Activated CD4-positive, alpha-beta memory T cell treated with anti-CD3 and anti-CD28 coated beads, Interleukin-2, amount 10 ng/mL, durations not matched to agents 7 days and 5 days (primary cell): ENCODE measurements at regions not wholly inside any gene's neighbourhood (a gene's known extent, or its start where the extent isn't known, plus 50 kb on each side); places are given as distances from the start of the nearest gene placed in this dataset.
"Not testable (repeated sequence)": the region's sequence is repeated elsewhere in the genome, so short reads cannot be mapped to it uniquely, and the experiment has no call there.

Experiments used
- CTCF ChIA-PET: fragments of 350-600 bp; sonication (Branson Sonifier 250); formaldehyde crosslinking; loops from one replicate; lab custom pipeline; 2021; ENCODE audit warnings: antibody characterized with exemption, inconsistent platforms; lab: Charles Lee
- POLR2A ChIA-PET: fragments of 350-600 bp; sonication (Branson Sonifier 250); formaldehyde crosslinking; loops from one replicate; lab custom pipeline; 2021; ENCODE audit warnings: antibody characterized with exemption; lab: Charles Lee
- DNase-seq: peaks from one replicate; pipeline ENCODE4 v3.0.0-alpha.2; 2020
- H3K27ac Mint-ChIP-seq: one replicate; pipeline ENCODE4 v1.8.0; 2021; ENCODE audit warnings: mild to moderate bottlenecking, mixed read lengths
- H3K27me3 Mint-ChIP-seq: one replicate; pipeline ENCODE4 v1.8.0; 2021; ENCODE audit warnings: mixed read lengths
- H3K36me3 Mint-ChIP-seq: one replicate; pipeline ENCODE4 v1.8.0; 2021; ENCODE audit warnings: low read depth, mixed read lengths
- H3K4me1 Mint-ChIP-seq: one replicate; pipeline ENCODE4 v1.8.0; 2021; ENCODE audit warnings: mixed read lengths
- H3K4me3 Mint-ChIP-seq: one replicate; pipeline ENCODE4 v1.8.0; 2021; ENCODE audit warnings: mild to moderate bottlenecking, mixed read lengths
- H3K9me3 Mint-ChIP-seq: one replicate; pipeline ENCODE4 v1.8.0; 2021; ENCODE audit warnings: mixed read lengths

GRCh38 chr7:80997841-80998240 is 79.0 kb upstream of the SEMA3C start:
- no peak for DNase-seq
- H3K27me3 Mint-ChIP-seq, result no peaks in the 10 kb centered on the region
- H3K9me3 Mint-ChIP-seq, result peaks cover 9% of the 10 kb centered on the region
- no peak overlapping the region for H3K27ac Mint-ChIP-seq
- ChIA-PET CTCF (no interaction called here), POLR2A (no interaction called here)
- no peak overlapping the region for H3K4me3 Mint-ChIP-seq
- no peaks in the 10 kb centered on the region for H3K4me1 Mint-ChIP-seq
- H3K36me3 Mint-ChIP-seq, result no peaks in the 10 kb centered on the region

- H3K9me3 Mint-ChIP-seq, CTCF ChIA-PET, H3K4me3 Mint-ChIP-seq, DNase-seq, H3K27me3 Mint-ChIP-seq, H3K36me3 Mint-ChIP-seq, H3K4me1 Mint-ChIP-seq, H3K27ac Mint-ChIP-seq, POLR2A ChIA-PET: not testable (repeated sequence)
Measured at GRCh38 chr7:80996236-80996635, 77.4 kb upstream of the SEMA3C start.

GRCh38 chr7:80991654-80992053 is 72.8 kb upstream of the SEMA3C start:
- Mint-ChIP-seq H3K36me3 (no peaks in the 10 kb centered on the region), H3K9me3 (peaks cover 10% of the 10 kb centered on the region), H3K4me1 (no peaks in the 10 kb centered on the region), H3K4me3 (no peak overlapping the region), H3K27me3 (no peaks in the 10 kb centered on the region), H3K27ac (no peak overlapping the region)
- no peak for DNase-seq
- POLR2A ChIA-PET, result no interaction called here
- CTCF ChIA-PET, result no interaction called here

GRCh38 chr7:80984619-80985018 is 65.8 kb upstream of the SEMA3C start:
- H3K4me3 Mint-ChIP-seq, result no peak overlapping the region
- ChIA-PET CTCF (no interaction called here), POLR2A (no interaction called here)
- no peak for DNase-seq
- H3K36me3 Mint-ChIP-seq, result no peaks in the 10 kb centered on the region
- H3K27ac Mint-ChIP-seq, result no peak overlapping the region
- no peaks in the 10 kb centered on the region for H3K4me1 Mint-ChIP-seq
- H3K9me3 Mint-ChIP-seq, result peaks cover 13% of the 10 kb centered on the region
- H3K27me3 Mint-ChIP-seq, result no peaks in the 10 kb centered on the region

- H3K9me3 Mint-ChIP-seq, result peaks cover 15% of the 10 kb centered on the region
- no peaks in the 10 kb centered on the region for H3K36me3 Mint-ChIP-seq
- POLR2A ChIA-PET, result no interaction called here
- DNase-seq, result no peak
- H3K27ac Mint-ChIP-seq, result no peak overlapping the region
- no peak overlapping the region for H3K4me3 Mint-ChIP-seq
- H3K4me1 Mint-ChIP-seq, result no peaks in the 10 kb centered on the region
- no peaks in the 10 kb centered on the region for H3K27me3 Mint-ChIP-seq
- CTCF ChIA-PET, result no interaction called here
Measured at GRCh38 chr7:80981405-80981804, 62.6 kb upstream of the SEMA3C start.

GRCh38 chr7:80977751-80978150 is 58.9 kb upstream of the SEMA3C start:
- Mint-ChIP-seq H3K36me3 (no peaks in the 10 kb centered on the region), H3K4me1 (no peaks in the 10 kb centered on the region), H3K27me3 (no peaks in the 10 kb centered on the region), H3K27ac (no peak overlapping the region), H3K4me3 (no peak overlapping the region), H3K9me3 (peaks cover 11% of the 10 kb centered on the region)
- POLR2A ChIA-PET, result no interaction called here
- DNase-seq, result no peak
- CTCF ChIA-PET, result no interaction called here

- H3K4me3 Mint-ChIP-seq, result no peak overlapping the region
- no peak overlapping the region for H3K27ac Mint-ChIP-seq
- H3K9me3 Mint-ChIP-seq, result peaks cover 5% of the 10 kb centered on the region
- CTCF ChIA-PET, result no interaction called here
- POLR2A ChIA-PET, result no interaction called here
- H3K27me3 Mint-ChIP-seq, result no peaks in the 10 kb centered on the region
- no peaks in the 10 kb centered on the region for H3K4me1 Mint-ChIP-seq
- DNase-seq, result no peak
- no peaks in the 10 kb centered on the region for H3K36me3 Mint-ChIP-seq
Measured at GRCh38 chr7:80974396-80975358, 55.8 kb upstream of the SEMA3C start.

- Mint-ChIP-seq H3K4me3 (no peak overlapping the region), H3K27me3 (no peaks in the 10 kb centered on the region)
- DNase-seq, result no peak
Measured at GRCh38 chr7:80971225-80971624, 52.4 kb upstream of the SEMA3C start.

More at GRCh38 chr7:80971225-80971624, 52.4 kb upstream of the SEMA3C start:
- Mint-ChIP-seq H3K36me3 (no peaks in the 10 kb centered on the region), H3K4me1 (no peaks in the 10 kb centered on the region), H3K9me3 (no peaks in the 10 kb centered on the region), H3K27ac (no peak overlapping the region)
- ChIA-PET CTCF (no interaction called here), POLR2A (no interaction called here)
